Fibroblast of lung (primary cell): ENCODE measurements at regions not wholly inside any gene's neighbourhood (a gene's known extent, or its start where the extent isn't known, plus 50 kb on each side); places are given as distances from the start of the nearest gene placed in this dataset.
"Not testable (repeated sequence)": the region's sequence is repeated elsewhere in the genome, so short reads cannot be mapped to it uniquely, and the experiment has no call there.

Experiments used
- DNase-seq, 2 donors: peaks; one replicate each; pipeline versions ENCODE4 v3.0.0 to v3.0.0-alpha.2; 2010; ENCODE audit warnings: low read depth in 2 of 2
- H2AFZ ChIP-seq: 2 replicates; pipeline ENCODE4 v1.5.1; 2012; ENCODE audit warnings: low read length, control low read depth, inconsistent platforms
- H3K27ac ChIP-seq: 2 replicates; pipeline ENCODE4 v1.5.1; 2011; ENCODE audit warnings: low read length, control low read depth; ENCODE audit not compliant: insufficient read depth
- H3K27me3 ChIP-seq: 2 replicates; pipeline ENCODE4 v1.5.1; 2011; ENCODE audit warnings: mild to moderate bottlenecking, low read length; ENCODE audit not compliant: control insufficient read depth, insufficient read depth
- H3K36me3 ChIP-seq: 2 replicates; pipeline ENCODE4 v1.5.1; 2011; ENCODE audit warnings: low read length; ENCODE audit not compliant: control insufficient read depth, insufficient read depth
- H3K4me1 ChIP-seq: 2 replicates; pipeline ENCODE4 v1.5.1; 2011; ENCODE audit warnings: low read length; ENCODE audit not compliant: control insufficient read depth, insufficient read depth; ENCODE audit errors: extremely low read depth
- H3K4me2 ChIP-seq: 2 replicates; pipeline ENCODE4 v1.5.1; 2011; ENCODE audit warnings: low read length, control low read depth; ENCODE audit not compliant: insufficient read depth; ENCODE audit errors: extremely low read depth
- H3K4me3 ChIP-seq, 4 experiments: fragments of 200-600 bp in 1 of 4; sonication (generic) in 1 of 4; replicated peaks in 1 of 4; 2 replicates each; pipeline ENCODE4 v1.5.1; 2011 to 2016; ENCODE audit warnings: low read length in 4 of 4, low read depth in 3 of 4, mild to moderate bottlenecking in 3 of 4, control low read depth in 2 of 4, inconsistent platforms in 1 of 4, mixed read lengths in 1 of 4; ENCODE audit not compliant: insufficient read depth in 1 of 4; ENCODE audit errors: control extremely low read depth in 1 of 4
- H3K79me2 ChIP-seq: 2 replicates; pipeline ENCODE4 v1.5.1; 2012; ENCODE audit warnings: mild to moderate bottlenecking, low read length, inconsistent platforms; ENCODE audit not compliant: control insufficient read depth, insufficient read depth
- H3K9ac ChIP-seq: 2 replicates; pipeline ENCODE4 v1.5.1; 2011; ENCODE audit warnings: mild to moderate bottlenecking, low read length, control low read depth; ENCODE audit not compliant: insufficient read depth
- H3K9me3 ChIP-seq: 2 replicates; pipeline ENCODE4 v1.5.1; 2012; ENCODE audit warnings: low read depth, low read length; ENCODE audit not compliant: control insufficient read depth, insufficient read depth
- H4K20me1 ChIP-seq: 2 replicates; pipeline ENCODE4 v1.5.1; 2011; ENCODE audit warnings: low read length; ENCODE audit not compliant: control insufficient read depth, insufficient read depth; ENCODE audit errors: extremely low read depth
- EZH2 ChIP-seq: IDR thresholded peaks from 2 replicates; pipeline ENCODE4 v1.5.1; 2012; ENCODE audit warnings: low read length, control low read depth, mild to moderate bottlenecking; ENCODE audit errors: missing control alignments
- TF ChIP-seq, protein P1 (sequence below), 2 donors: IDR thresholded peaks in 1 of 2; conservative IDR thresholded peaks in 1 of 2; 1 replicate in 1 of 2; 2 replicates in 1 of 2; pipeline ENCODE4 v1.5.1; 2011 to 2012; ENCODE audit warnings: low read length in 2 of 2, control low read depth in 1 of 2, inconsistent platforms in 1 of 2, low read depth in 1 of 2, mild to moderate bottlenecking in 1 of 2

DNA sequence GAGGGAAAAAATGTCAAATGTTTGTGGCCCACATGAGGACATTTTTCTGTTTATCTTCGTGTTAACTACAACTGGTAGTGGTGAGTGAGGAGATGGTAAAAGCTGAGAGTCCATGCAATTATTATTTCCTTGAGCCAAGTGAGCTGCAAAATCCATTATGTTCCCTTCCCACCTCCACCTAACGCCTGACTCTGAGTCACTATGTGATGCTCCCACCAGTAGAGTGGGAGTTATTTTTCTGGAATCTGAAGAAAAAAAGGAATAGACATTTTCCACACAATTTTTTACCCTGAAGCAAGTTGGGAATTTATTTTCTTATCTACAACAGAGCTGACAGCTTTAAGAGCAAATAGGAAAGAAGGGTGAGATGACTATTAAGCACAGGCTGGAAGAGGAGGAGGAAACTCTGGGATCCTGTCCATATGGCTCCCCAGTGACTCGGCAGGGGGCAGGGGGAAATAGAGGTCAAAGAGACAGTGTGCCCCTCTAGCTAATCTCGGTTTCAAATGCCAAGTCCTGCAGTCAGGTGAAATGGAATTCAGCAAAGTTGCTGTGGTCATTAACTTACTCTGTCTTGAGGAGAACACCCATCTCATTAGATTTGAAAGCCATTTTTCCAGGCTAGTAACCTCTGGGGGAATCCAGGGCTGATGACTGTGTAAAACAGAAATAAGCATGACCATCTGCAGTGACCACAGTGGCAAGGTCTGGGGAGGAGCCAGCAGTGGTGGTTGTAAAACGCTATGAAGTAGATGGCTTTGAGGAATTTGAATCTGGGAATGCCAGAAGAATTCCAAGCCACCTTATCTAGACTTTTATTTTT is 463.9 kb downstream of the STK39 start:
- H3K9ac ChIP-seq, result no peak overlapping the region

DNA sequence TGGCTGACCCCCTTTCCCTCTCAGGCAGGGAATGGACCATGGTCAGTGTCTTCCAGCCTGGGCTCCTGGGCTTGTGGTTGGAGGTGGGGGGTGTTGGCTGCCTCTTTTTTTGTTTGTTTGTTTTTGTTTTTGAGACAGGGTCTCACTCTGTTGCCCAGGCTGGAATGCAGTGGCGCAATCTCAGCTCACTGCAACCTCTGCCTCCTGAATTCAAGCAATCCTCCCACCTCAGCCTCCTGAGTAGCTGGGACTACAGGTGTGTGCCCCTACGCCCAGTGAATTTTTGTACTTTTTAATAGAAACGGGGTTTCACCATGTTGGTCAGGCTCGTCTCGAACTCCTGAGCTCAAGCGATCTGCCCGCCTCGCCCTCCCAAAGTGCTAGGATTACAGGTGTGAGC is 465.8 kb downstream of the STK39 start:
- not testable (repeated sequence) for H3K9ac ChIP-seq, H3K4me3 ChIP-seq, H3K9me3 ChIP-seq, H3K4me1 ChIP-seq, H3K27me3 ChIP-seq, H4K20me1 ChIP-seq, H2AFZ ChIP-seq, H3K27ac ChIP-seq, H3K79me2 ChIP-seq, H3K36me3 ChIP-seq, DNase-seq, H3K4me2 ChIP-seq

More for the DNA sequence above, 463.9 kb downstream of the STK39 start:
- Histone ChIP-seq H3K27me3 (no peaks in the 10 kb centered on the region), H3K4me1 (no peaks in the 10 kb centered on the region), H3K9me3 (no peaks in the 10 kb centered on the region), H3K4me3 (no peak overlapping the region), H3K36me3 (no peaks in the 10 kb centered on the region), H3K79me2 (no peaks in the 10 kb centered on the region), H3K27ac (no peak overlapping the region), H4K20me1 (no peaks in the 10 kb centered on the region), H3K4me2 (no peak overlapping the region), H2AFZ (no peak overlapping the region)
- DNase-seq, result peak; percentile 20 to 87
- TF ChIP-seq EZH2, result no peak
- TF ChIP-seq, protein P1, sequence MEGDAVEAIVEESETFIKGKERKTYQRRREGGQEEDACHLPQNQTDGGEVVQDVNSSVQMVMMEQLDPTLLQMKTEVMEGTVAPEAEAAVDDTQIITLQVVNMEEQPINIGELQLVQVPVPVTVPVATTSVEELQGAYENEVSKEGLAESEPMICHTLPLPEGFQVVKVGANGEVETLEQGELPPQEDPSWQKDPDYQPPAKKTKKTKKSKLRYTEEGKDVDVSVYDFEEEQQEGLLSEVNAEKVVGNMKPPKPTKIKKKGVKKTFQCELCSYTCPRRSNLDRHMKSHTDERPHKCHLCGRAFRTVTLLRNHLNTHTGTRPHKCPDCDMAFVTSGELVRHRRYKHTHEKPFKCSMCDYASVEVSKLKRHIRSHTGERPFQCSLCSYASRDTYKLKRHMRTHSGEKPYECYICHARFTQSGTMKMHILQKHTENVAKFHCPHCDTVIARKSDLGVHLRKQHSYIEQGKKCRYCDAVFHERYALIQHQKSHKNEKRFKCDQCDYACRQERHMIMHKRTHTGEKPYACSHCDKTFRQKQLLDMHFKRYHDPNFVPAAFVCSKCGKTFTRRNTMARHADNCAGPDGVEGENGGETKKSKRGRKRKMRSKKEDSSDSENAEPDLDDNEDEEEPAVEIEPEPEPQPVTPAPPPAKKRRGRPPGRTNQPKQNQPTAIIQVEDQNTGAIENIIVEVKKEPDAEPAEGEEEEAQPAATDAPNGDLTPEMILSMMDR (conservative IDR thresholded peaks at IDR 0.05 in 1 of 2, IDR thresholded peaks at IDR 0.05 in 1 of 2; ENCODE audit: low read depth in 1 of 2, low read length in 2 of 2), result no peak

DNA sequence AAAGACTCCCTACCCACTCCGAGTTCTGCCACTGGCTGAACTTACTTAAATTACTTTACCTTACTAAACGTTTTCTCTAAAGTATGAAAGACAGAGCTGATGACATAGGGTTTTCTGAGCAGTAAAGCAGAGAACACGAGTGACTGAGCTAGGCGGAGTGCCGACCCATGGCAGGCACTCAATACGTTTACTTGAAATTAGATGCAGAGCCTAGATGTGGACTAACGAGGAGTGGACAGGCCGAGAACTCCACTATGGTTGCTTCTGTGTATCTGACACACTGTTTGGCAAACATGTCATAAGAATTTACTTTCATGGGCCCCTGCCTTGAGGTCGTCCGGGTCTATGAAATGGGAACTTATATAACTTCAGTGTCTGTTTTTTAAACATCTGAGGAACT is 471.0 kb downstream of the STK39 start:
- H2AFZ ChIP-seq, result no peak overlapping the region

More for the DNA sequence above, 471.0 kb downstream of the STK39 start:
- no peak overlapping the region for H3K4me2 ChIP-seq
- no peaks in the 10 kb centered on the region for H3K79me2 ChIP-seq
- H3K27ac ChIP-seq, result no peak overlapping the region
- DNase-seq, result no peak
- no peak overlapping the region for H3K9ac ChIP-seq
- no peak for TF ChIP-seq EZH2
- TF ChIP-seq, protein P1 (conservative IDR thresholded peaks at IDR 0.05 in 1 of 2, IDR thresholded peaks at IDR 0.05 in 1 of 2; ENCODE audit: low read depth in 1 of 2, low read length in 2 of 2), result no peak
- H3K27me3 ChIP-seq, result no peaks in the 10 kb centered on the region
- H3K4me1 ChIP-seq, result no peaks in the 10 kb centered on the region
- no peak overlapping the region for H3K4me3 ChIP-seq
- H3K9me3 ChIP-seq, result no peaks in the 10 kb centered on the region
- H4K20me1 ChIP-seq, result no peaks in the 10 kb centered on the region
- H3K36me3 ChIP-seq, result no peaks in the 10 kb centered on the region
